Body of pancreas (tissue), 4 donors: ENCODE measurements at regions not wholly inside any gene's neighbourhood (a gene's known extent, or its start where the extent isn't known, plus 50 kb on each side); places are given as distances from the start of the nearest gene placed in this dataset.

Source experiments
- ATAC-seq: fragments of 150-250 bp; one replicate; pipeline ENCODE4 v1.9.1; 2016
- DNase-seq, 4 donors: peaks; one replicate each; pipeline ENCODE4 v3.0.0-alpha.2; 2019
- H3K27ac ChIP-seq, 4 donors: fragments of 200-600 bp; sonication (generic); 1 replicate in 3 of 4; 2 replicates in 1 of 4; pipeline versions ENCODE4 v1.5.1 to v1.6.1; 2016 to 2019; ENCODE audit warnings: mild to moderate bottlenecking in 1 of 4, mixed read lengths in 1 of 4, moderate library complexity in 1 of 4
- H3K27me3 ChIP-seq, 2 donors: fragments of 200-600 bp; sonication (generic); one replicate each; pipeline ENCODE4 v1.6.0; 2016; ENCODE audit warnings: mild to moderate bottlenecking in 1 of 2
- H3K36me3 ChIP-seq, 2 donors: fragments of 200-600 bp; sonication (generic); replicated peaks in 1 of 2; 2 replicates each; pipeline ENCODE4 v1.5.1; 2016; ENCODE audit warnings: low read depth in 2 of 2; ENCODE audit not compliant: insufficient read depth in 1 of 2
- H3K4me1 ChIP-seq: fragments of 200-600 bp; sonication (generic); one replicate; pipeline ENCODE4 v1.6.0; 2016
- H3K4me3 ChIP-seq, 2 donors: fragments of 200-600 bp; sonication (generic); 1 replicate in 1 of 2; 2 replicates in 1 of 2; pipeline ENCODE4 v1.5.1; 2016 to 2019
- H3K9me3 ChIP-seq, 3 donors: fragments of 200-600 bp; sonication (generic); 1 replicate in 2 of 3; 2 replicates in 1 of 3; pipeline ENCODE4 v1.5.1; 2016
- POLR2A ChIP-seq, 3 donors: fragments of 450-650 bp; IDR thresholded peaks; one replicate each; pipeline ENCODE4 v1.6.1; 2016; ENCODE audit warnings: antibody characterized with exemption in 3 of 3, mild to moderate bottlenecking in 2 of 3
- WGBS, 2 donors: methylation state at CpG; one replicate each; pipeline ENCODE4 v1.1.5; 2017; 5-methylcytosine and 5-hydroxymethylcytosine counted together
- intact Hi-C: fragments of 100-400 bp; cut with DNase I; formaldehyde crosslinking; loops from one replicate; pipeline ENCODE4 v1.15.1; 2023
- TF ChIP-seq, protein P1 (sequence below), 7 experiments: fragments of 450-650 bp in 4 of 7; fragments of 200-600 bp in 3 of 7; sonication (generic) in 3 of 7; IDR thresholded peaks; one replicate each; pipeline ENCODE4 v1.5.1; 2016 to 2019; ENCODE audit warnings: antibody characterized with exemption in 7 of 7

DNA sequence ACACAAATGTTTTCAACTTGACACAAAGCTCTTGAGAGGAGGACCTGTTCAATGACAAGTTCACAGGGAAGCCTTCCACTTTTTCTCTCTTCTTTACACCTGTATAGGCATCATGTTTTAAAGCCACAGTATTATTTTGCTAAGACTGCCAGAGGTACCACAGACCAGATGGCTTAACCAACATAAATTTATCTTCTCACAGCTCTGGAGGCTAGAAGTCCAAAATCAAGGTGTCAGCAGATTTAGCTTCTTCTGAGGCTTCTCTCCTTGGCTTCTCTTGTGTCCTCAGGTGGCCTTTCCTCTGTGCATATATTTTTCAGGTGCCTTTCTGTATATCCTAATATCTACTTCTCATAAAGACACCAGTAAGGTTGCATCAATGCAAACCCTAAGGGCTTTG, 435.2 kb upstream of the GBE1 start:
- Histone ChIP-seq H3K4me3 (no peak overlapping the region), H3K36me3 (no peaks in the 10 kb centered on the region), H3K9me3 (no peaks in the 10 kb centered on the region), H3K27ac (no peak overlapping the region), H3K27me3 (no peaks in the 10 kb centered on the region), H3K4me1 (no peaks in the 10 kb centered on the region)
- ATAC-seq, result no peak
- no peak for TF ChIP-seq POLR2A (IDR thresholded peaks at IDR 0.05)
- TF ChIP-seq, protein P1, sequence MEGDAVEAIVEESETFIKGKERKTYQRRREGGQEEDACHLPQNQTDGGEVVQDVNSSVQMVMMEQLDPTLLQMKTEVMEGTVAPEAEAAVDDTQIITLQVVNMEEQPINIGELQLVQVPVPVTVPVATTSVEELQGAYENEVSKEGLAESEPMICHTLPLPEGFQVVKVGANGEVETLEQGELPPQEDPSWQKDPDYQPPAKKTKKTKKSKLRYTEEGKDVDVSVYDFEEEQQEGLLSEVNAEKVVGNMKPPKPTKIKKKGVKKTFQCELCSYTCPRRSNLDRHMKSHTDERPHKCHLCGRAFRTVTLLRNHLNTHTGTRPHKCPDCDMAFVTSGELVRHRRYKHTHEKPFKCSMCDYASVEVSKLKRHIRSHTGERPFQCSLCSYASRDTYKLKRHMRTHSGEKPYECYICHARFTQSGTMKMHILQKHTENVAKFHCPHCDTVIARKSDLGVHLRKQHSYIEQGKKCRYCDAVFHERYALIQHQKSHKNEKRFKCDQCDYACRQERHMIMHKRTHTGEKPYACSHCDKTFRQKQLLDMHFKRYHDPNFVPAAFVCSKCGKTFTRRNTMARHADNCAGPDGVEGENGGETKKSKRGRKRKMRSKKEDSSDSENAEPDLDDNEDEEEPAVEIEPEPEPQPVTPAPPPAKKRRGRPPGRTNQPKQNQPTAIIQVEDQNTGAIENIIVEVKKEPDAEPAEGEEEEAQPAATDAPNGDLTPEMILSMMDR (IDR thresholded peaks at IDR 0.05), result no peak
- intact Hi-C loops, result no loop called here
- no peak for DNase-seq

- Histone ChIP-seq H3K27me3 (no peaks in the 10 kb centered on the region), H3K4me3 (no peak overlapping the region), H3K9me3 (no peaks in the 10 kb centered on the region), H3K36me3 (no peaks in the 10 kb centered on the region), H3K4me1 (no peaks in the 10 kb centered on the region), H3K27ac (no peak overlapping the region)
- WGBS, 2 donors, result 39 to 43% methylated on average over 2 of the region's 2 CpGs
- intact Hi-C loops, result no loop called here
- ATAC-seq, result no peak
- no peak for DNase-seq
- TF ChIP-seq, protein P1 (IDR thresholded peaks at IDR 0.05), result no peak
- TF ChIP-seq POLR2A (IDR thresholded peaks at IDR 0.05), result no peak
These were observed 433.4 kb upstream of the GBE1 start for GRCh38 chr3:82194870-82195269.

DNA sequence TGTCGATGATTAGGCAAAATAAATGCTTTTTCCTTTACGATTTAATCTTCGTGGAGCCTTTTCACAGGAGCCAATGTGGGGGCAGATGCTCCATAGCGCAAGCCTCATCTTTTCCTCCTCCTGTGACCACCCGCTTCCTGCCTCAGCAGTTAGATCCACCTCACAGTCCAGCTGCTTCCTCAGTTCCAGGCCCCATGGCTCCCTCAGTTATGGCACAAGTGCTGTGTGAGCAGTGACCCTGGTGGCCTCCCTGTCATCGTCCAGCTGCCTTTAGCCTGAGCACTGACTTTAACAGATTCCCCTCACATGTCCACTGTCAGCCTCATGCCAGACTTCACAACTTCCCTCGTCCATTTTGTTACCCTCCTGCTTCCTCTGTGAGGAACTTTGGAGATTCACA, 424.6 kb upstream of the GBE1 start:
- TF ChIP-seq, protein P1 (IDR thresholded peaks at IDR 0.05), result no peak
- no peak for TF ChIP-seq POLR2A (IDR thresholded peaks at IDR 0.05)
- 68% methylated on average over 7 of the region's 7 CpGs for WGBS, 2 donors
- ATAC-seq (no peak), DNase-seq (no peak)
- Histone ChIP-seq H3K27me3 (no peaks in the 10 kb centered on the region), H3K4me1 (no peaks in the 10 kb centered on the region), H3K4me3 (no peak overlapping the region), H3K36me3 (no peaks in the 10 kb centered on the region), H3K27ac (no peak overlapping the region), H3K9me3 (no peaks in the 10 kb centered on the region)
- intact Hi-C loops, result no loop called here

- Histone ChIP-seq H3K27ac (no peak overlapping the region), H3K27me3 (no peaks in the 10 kb centered on the region), H3K9me3 (no peaks in the 10 kb centered on the region), H3K4me1 (no peaks in the 10 kb centered on the region), H3K4me3 (no peak overlapping the region), H3K36me3 (no peaks in the 10 kb centered on the region)
- no peak for DNase-seq
- ATAC-seq, result no peak
- no peak for TF ChIP-seq POLR2A (IDR thresholded peaks at IDR 0.05)
- TF ChIP-seq, protein P1 (IDR thresholded peaks at IDR 0.05), result no peak
- 63 to 67% methylated on average over 3 of the region's 3 CpGs for WGBS, 2 donors
- intact Hi-C loops, result no loop called here
These were observed 417.8 kb upstream of the GBE1 start for GRCh38 chr3:82179291-82179690.

DNA sequence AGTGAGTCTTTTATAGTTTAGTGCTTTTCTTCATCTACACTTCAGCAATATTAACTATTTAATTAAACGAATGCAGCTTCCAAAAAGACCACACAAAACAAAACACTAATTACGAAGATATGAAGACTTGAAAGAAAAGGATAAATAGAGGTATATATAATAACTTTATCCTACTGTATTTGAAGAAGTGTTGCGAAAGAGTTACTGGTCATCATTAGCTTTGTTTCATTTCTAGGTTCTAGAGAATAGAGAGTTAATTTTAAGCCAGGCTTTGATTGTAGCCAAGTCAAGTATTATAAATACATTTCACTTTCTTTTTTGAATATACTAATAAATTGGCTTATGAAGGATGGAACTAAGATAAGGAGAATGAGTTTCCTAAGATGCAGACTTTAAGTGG, 416.8 kb upstream of the GBE1 start:
- Histone ChIP-seq H3K9me3 (no peaks in the 10 kb centered on the region), H3K27ac (no peak overlapping the region), H3K4me3 (no peak overlapping the region), H3K36me3 (no peaks in the 10 kb centered on the region), H3K4me1 (no peaks in the 10 kb centered on the region), H3K27me3 (no peaks in the 10 kb centered on the region)
- ATAC-seq (no peak), DNase-seq (no peak)
- intact Hi-C loops, result no loop called here
- TF ChIP-seq, protein P1 (IDR thresholded peaks at IDR 0.05), result no peak
- TF ChIP-seq POLR2A (IDR thresholded peaks at IDR 0.05), result no peak
- WGBS, 2 donors, result 67 to 72% methylated on average over 3 of the region's 3 CpGs
